ENCODE measurements at regions not wholly inside any gene's neighbourhood (a gene's known extent, or its start where the extent isn't known, plus 50 kb on each side); places are given as distances from the start of the nearest gene placed in this dataset.

DNA sequence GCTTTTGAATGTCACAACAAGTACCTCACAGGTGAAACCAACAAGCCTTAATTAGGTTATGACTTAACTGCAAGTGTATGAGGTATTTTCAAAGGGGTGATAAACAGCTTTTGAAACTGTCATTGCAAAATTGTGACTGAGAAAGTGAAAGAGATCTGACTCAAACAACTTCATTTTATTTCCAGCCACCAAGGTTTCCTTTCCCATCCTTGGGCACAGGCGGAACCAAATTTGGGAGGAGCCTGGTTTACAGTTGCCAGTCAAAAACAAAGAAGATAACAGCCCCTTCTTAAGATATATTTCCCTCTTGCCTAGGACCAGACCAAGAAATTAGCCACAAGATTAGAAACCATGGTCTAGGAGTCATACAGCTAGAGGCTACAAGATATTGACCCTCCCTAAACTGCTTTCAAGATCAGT lies 417.1 kb downstream of the CSNK1G3 start:
- Histone ChIP-seq H3K27ac (ENCODE audit: low read depth in 1 of 2, low read length in 2 of 2) (no peak overlapping the region), H3K36me3 (ENCODE audit: control insufficient read depth in 4 of 4, insufficient read depth in 3 of 4, low read depth in 1 of 4, low read length in 3 of 4) (no peaks in the 10 kb centered on the region), H3K4me1 (ENCODE audit: control insufficient read depth in 4 of 4, insufficient read depth in 4 of 4, low read length in 3 of 4) (no peaks in the 10 kb centered on the region), H3K9ac (ENCODE audit: low read depth in 1 of 2, low read length in 2 of 2) (no peak overlapping the region), H3K9me3 (ENCODE audit: control insufficient read depth in 4 of 4, low read length in 3 of 4) (no peaks in the 10 kb centered on the region), H3K4me3 (ENCODE audit: low read depth in 1 of 3, low read length in 3 of 3) (no peak overlapping the region), H3K27me3 (ENCODE audit: control insufficient read depth in 4 of 4, insufficient read depth in 4 of 4, low read length in 3 of 4) (no peaks in the 10 kb centered on the region)
- DNase-seq (ENCODE audit: low spot score) = no peak
- 88% methylated on average over 1 of the region's 1 CpG for WGBS
- no peak for TF ChIP-seq FOXA2 (IDR thresholded peaks at IDR 0.05)
- no peak for TF ChIP-seq TAF1 (conservative IDR thresholded peaks at IDR 0.05)
- TF ChIP-seq HNF4A (conservative IDR thresholded peaks at IDR 0.05) = no peak
- TF ChIP-seq, protein P1, sequence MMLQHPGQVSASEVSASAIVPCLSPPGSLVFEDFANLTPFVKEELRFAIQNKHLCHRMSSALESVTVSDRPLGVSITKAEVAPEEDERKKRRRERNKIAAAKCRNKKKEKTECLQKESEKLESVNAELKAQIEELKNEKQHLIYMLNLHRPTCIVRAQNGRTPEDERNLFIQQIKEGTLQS (IDR thresholded peaks at IDR 0.05) = no peak
- TF ChIP-seq, protein P2, sequence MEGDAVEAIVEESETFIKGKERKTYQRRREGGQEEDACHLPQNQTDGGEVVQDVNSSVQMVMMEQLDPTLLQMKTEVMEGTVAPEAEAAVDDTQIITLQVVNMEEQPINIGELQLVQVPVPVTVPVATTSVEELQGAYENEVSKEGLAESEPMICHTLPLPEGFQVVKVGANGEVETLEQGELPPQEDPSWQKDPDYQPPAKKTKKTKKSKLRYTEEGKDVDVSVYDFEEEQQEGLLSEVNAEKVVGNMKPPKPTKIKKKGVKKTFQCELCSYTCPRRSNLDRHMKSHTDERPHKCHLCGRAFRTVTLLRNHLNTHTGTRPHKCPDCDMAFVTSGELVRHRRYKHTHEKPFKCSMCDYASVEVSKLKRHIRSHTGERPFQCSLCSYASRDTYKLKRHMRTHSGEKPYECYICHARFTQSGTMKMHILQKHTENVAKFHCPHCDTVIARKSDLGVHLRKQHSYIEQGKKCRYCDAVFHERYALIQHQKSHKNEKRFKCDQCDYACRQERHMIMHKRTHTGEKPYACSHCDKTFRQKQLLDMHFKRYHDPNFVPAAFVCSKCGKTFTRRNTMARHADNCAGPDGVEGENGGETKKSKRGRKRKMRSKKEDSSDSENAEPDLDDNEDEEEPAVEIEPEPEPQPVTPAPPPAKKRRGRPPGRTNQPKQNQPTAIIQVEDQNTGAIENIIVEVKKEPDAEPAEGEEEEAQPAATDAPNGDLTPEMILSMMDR (IDR thresholded peaks at IDR 0.05; ENCODE audit: low read depth, low read length, missing input control) = no peak
- TF ChIP-seq, protein P3, sequence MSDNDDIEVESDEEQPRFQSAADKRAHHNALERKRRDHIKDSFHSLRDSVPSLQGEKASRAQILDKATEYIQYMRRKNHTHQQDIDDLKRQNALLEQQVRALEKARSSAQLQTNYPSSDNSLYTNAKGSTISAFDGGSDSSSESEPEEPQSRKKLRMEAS (IDR thresholded peaks at IDR 0.05) = no peak
- TF ChIP-seq NR2F2 (IDR thresholded peaks at IDR 0.05) = no peak
- TF ChIP-seq SP1 (IDR thresholded peaks at IDR 0.05) = no peak
- no peak for TF ChIP-seq REST (IDR thresholded peaks at IDR 0.05)
- no peak for TF ChIP-seq JUND (IDR thresholded peaks at IDR 0.05)

DNA sequence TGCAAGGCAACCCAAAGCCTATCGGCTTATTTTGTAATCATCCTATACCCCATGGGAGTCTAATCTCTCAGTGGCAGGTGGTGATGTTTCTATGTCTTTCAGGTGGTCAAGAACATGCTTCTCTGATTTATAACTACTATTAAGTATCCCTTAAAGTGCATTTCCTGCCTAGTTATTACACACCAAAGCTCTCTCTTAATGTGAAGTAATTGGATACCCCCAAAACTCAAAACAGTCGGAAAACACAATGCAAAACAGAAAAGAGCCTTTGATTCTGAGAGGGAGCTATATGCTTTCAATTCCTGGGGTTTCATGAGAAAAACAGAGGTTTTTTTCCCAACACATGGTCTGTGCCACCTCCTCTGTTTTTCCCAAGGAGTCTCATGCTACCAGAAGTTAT lies 416.4 kb downstream of the CSNK1G3 start:
- Histone ChIP-seq H3K27ac (ENCODE audit: low read depth in 1 of 2, low read length in 2 of 2) (no peak overlapping the region), H3K4me3 (ENCODE audit: low read depth in 1 of 3, low read length in 3 of 3) (no peak overlapping the region), H3K9me3 (ENCODE audit: control insufficient read depth in 4 of 4, low read length in 3 of 4) (no peaks in the 10 kb centered on the region), H3K36me3 (ENCODE audit: control insufficient read depth in 4 of 4, insufficient read depth in 3 of 4, low read depth in 1 of 4, low read length in 3 of 4) (no peaks in the 10 kb centered on the region), H3K9ac (ENCODE audit: low read depth in 1 of 2, low read length in 2 of 2) (no peak overlapping the region), H3K27me3 (ENCODE audit: control insufficient read depth in 4 of 4, insufficient read depth in 4 of 4, low read length in 3 of 4) (no peaks in the 10 kb centered on the region), H3K4me1 (ENCODE audit: control insufficient read depth in 4 of 4, insufficient read depth in 4 of 4, low read length in 3 of 4) (no peaks in the 10 kb centered on the region)
- WGBS = 93% methylated on average over 2 of the region's 2 CpGs
- no peak for DNase-seq (ENCODE audit: low spot score)
- no peak for TF ChIP-seq HNF4G (IDR thresholded peaks at IDR 0.05)
- TF ChIP-seq, protein P4, sequence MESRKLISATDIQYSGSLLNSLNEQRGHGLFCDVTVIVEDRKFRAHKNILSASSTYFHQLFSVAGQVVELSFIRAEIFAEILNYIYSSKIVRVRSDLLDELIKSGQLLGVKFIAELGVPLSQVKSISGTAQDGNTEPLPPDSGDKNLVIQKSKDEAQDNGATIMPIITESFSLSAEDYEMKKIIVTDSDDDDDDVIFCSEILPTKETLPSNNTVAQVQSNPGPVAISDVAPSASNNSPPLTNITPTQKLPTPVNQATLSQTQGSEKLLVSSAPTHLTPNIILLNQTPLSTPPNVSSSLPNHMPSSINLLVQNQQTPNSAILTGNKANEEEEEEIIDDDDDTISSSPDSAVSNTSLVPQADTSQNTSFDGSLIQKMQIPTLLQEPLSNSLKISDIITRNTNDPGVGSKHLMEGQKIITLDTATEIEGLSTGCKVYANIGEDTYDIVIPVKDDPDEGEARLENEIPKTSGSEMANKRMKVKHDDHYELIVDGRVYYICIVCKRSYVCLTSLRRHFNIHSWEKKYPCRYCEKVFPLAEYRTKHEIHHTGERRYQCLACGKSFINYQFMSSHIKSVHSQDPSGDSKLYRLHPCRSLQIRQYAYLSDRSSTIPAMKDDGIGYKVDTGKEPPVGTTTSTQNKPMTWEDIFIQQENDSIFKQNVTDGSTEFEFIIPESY (IDR thresholded peaks at IDR 0.05) = no peak
- no peak for TF ChIP-seq SP1 (IDR thresholded peaks at IDR 0.05)
- no peak for TF ChIP-seq RAD21 (IDR thresholded peaks at IDR 0.05)
- TF ChIP-seq EGR1 (IDR thresholded peaks at IDR 0.05; ENCODE audit: low read depth in 2 of 2) = no peak
- no peak for TF ChIP-seq FOXA1 (IDR thresholded peaks at IDR 0.05)
- no peak for TF ChIP-seq RXRA (IDR thresholded peaks at IDR 0.05)
- TF ChIP-seq, protein P3 (IDR thresholded peaks at IDR 0.05) = no peak
- no peak for TF ChIP-seq GABPA (IDR thresholded peaks at IDR 0.05 in 1 of 2, conservative IDR thresholded peaks at IDR 0.05 in 1 of 2)
- TF ChIP-seq TAF1 (conservative IDR thresholded peaks at IDR 0.05) = no peak
- no peak for TF ChIP-seq JUND (IDR thresholded peaks at IDR 0.05)
- no peak for TF ChIP-seq FOXA2 (IDR thresholded peaks at IDR 0.05)
- TF ChIP-seq REST (IDR thresholded peaks at IDR 0.05) = no peak
- TF ChIP-seq YY1 (IDR thresholded peaks at IDR 0.05) = no peak
- TF ChIP-seq HNF4A (conservative IDR thresholded peaks at IDR 0.05) = no peak
- TF ChIP-seq, protein P1 (IDR thresholded peaks at IDR 0.05) = no peak
- no peak for TF ChIP-seq NR2F2 (IDR thresholded peaks at IDR 0.05)
